ENCODE measurements at regions not wholly inside any gene's neighbourhood (a gene's known extent, or its start where the extent isn't known, plus 50 kb on each side); places are given as distances from the start of the nearest gene placed in this dataset.

DNA sequence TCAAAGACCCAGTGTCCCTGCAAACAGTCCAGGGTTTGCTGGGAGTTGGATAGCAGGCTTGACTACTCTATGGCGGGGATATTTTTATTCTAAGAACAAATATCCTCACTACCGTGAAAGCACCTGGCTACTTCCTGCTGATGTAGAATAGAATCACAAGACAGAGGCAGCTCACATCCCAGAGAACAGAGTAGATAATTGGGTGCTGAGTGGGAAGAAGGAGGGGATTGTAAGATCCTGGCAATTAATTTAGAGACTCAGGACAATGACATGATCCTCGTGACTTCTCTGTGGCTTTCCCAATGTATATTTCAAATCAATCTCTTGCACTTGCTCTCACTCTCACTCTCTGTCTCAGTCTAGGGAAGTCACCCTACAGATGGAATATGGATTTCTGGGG is 341.9 kb upstream of the DCC start:
- no peak overlapping the region for H3K56ac ChIP-seq (replicated peaks; ENCODE audit: insufficient read length, low read depth, low read length)
- H2BK12ac ChIP-seq (ENCODE audit: low read depth, low read length): no peak overlapping the region
- H3K79me2 ChIP-seq (ENCODE audit: control insufficient read depth in 1 of 2, insufficient read depth in 2 of 2, low read length in 2 of 2): no peaks in the 10 kb centered on the region
- H3K4me1 ChIP-seq (replicated peaks in 1 of 4; ENCODE audit: control insufficient read depth in 3 of 4, insufficient read depth in 4 of 4, low read length in 3 of 4): peaks cover 0 to 3% (median 0%) of the 10 kb centered on the region in 4 experiments; a peak in 1 of 7 replicates
- no peak overlapping the region for H3K9ac ChIP-seq (replicated peaks in 1 of 4; ENCODE audit: extremely low read depth in 1 of 4, low read depth in 3 of 4, low read length in 3 of 4)
- 93% methylated on average over 3 of the region's 3 CpGs; no CpG with 5 or more reads in 1 of the 2 experiments for WGBS, 2 experiments (ENCODE audit: extremely low coverage in 1 of 2, insufficient coverage in 1 of 2, insufficient read length in 1 of 2, insufficient replicate concordance in 2 of 2, low coverage in 1 of 2, low lambda C conversion rate in 2 of 2, missing lambda C conversion rate in 1 of 2)
- no peak overlapping the region for H4K5ac ChIP-seq (ENCODE audit: insufficient read length, low read depth, low read length)
- no peak overlapping the region for H3K4ac ChIP-seq (replicated peaks; ENCODE audit: insufficient read length, low read depth, low read length)
- H3K36me3 ChIP-seq (ENCODE audit: control insufficient read depth in 2 of 4, insufficient read depth in 4 of 4, low read length in 3 of 4): no peaks in the 10 kb centered on the region
- ChIA-PET CTCF (ENCODE audit: partially characterized antibody) (no interaction called here), POLR2A (ENCODE audit: partially characterized antibody) (no interaction called here)
- no peak overlapping the region for H3K14ac ChIP-seq (ENCODE audit: insufficient read length)
- no peaks in the 10 kb centered on the region for H3K79me1 ChIP-seq (ENCODE audit: low read depth, low read length)
- no peak overlapping the region for H3K4me3 ChIP-seq (ENCODE audit: extremely low read depth in 1 of 4, insufficient read depth in 2 of 4, low read depth in 3 of 4, low read length in 4 of 4)
- no peak overlapping the region for H2AK5ac ChIP-seq (ENCODE audit: low read depth, low read length)
- H3K23me2 ChIP-seq (ENCODE audit: low read depth, low read length): no peaks in the 10 kb centered on the region
- no peaks in the 10 kb centered on the region for H3K27me3 ChIP-seq (replicated peaks in 1 of 4; ENCODE audit: control insufficient read depth in 3 of 4, extremely low read depth in 1 of 4, insufficient read depth in 3 of 4, low read length in 3 of 4)
- H3K23ac ChIP-seq (ENCODE audit: insufficient read length): no peak overlapping the region
- H3K9me3 ChIP-seq (ENCODE audit: insufficient read depth in 2 of 2, low read depth in 1 of 2, low read length in 1 of 2): no peaks in the 10 kb centered on the region
- no peak overlapping the region for H4K91ac ChIP-seq (replicated peaks; ENCODE audit: insufficient read length, low read length)
- H3K27ac ChIP-seq (ENCODE audit: low read depth, low read length): no peak overlapping the region
- DNase-seq (ENCODE audit: low read depth in 1 of 2, low spot score in 2 of 2) (no peak), FAIRE-seq (no peak)
- H4K20me1 ChIP-seq (replicated peaks in 1 of 2; ENCODE audit: control insufficient read depth in 1 of 2, insufficient read depth in 2 of 2, low read length in 2 of 2): no peaks in the 10 kb centered on the region
- H2BK20ac ChIP-seq (ENCODE audit: low read length): no peak overlapping the region
- H3K18ac ChIP-seq (ENCODE audit: extremely low read depth, low read length): no peak overlapping the region
- H3K4me2 ChIP-seq (ENCODE audit: insufficient read depth in 1 of 2, low read depth in 2 of 2, low read length in 2 of 2): no peak overlapping the region
- no peak overlapping the region for H2BK15ac ChIP-seq (ENCODE audit: low read length)
- H2BK120ac ChIP-seq (replicated peaks; ENCODE audit: low read depth, low read length): no peak overlapping the region
- no peak overlapping the region for H4K8ac ChIP-seq (ENCODE audit: extremely low read depth, insufficient read depth, low read length)
- no peak overlapping the region for H2BK5ac ChIP-seq (ENCODE audit: low read depth, low read length)
- no peak overlapping the region; the same call in 1 of the 2 replicates for H2AFZ ChIP-seq (ENCODE audit: low read length)
- no peak for TF ChIP-seq KDM1A (IDR thresholded peaks at IDR 0.05; ENCODE audit: borderline replicate concordance, low read length)
- no peak for TF ChIP-seq POLR2A (IDR thresholded peaks at IDR 0.05; ENCODE audit: control extremely low read depth in 1 of 2, low read depth in 2 of 2, low read length in 2 of 2)
- TF ChIP-seq TEAD4 (IDR thresholded peaks at IDR 0.05; ENCODE audit: low read depth, low read length): no peak
- TF ChIP-seq, protein P1, sequence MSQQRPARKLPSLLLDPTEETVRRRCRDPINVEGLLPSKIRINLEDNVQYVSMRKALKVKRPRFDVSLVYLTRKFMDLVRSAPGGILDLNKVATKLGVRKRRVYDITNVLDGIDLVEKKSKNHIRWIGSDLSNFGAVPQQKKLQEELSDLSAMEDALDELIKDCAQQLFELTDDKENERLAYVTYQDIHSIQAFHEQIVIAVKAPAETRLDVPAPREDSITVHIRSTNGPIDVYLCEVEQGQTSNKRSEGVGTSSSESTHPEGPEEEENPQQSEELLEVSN (IDR thresholded peaks at IDR 0.05): no peak
- no peak for TF ChIP-seq HDAC6 (IDR thresholded peaks at IDR 0.05; ENCODE audit: low read depth, low read length)
- no peak for TF ChIP-seq SP1 (IDR thresholded peaks at IDR 0.05; ENCODE audit: low read depth, low read length)
- TF ChIP-seq SUZ12 (IDR thresholded peaks at IDR 0.05; ENCODE audit: low read length): no peak
- no peak for TF ChIP-seq ASH2L (IDR thresholded peaks at IDR 0.05; ENCODE audit: low read length)
- TF ChIP-seq TAF1 (IDR thresholded peaks at IDR 0.05; ENCODE audit: low read depth, low read length): no peak
- no peak for TF ChIP-seq ZNF274 (IDR thresholded peaks at IDR 0.05; ENCODE audit: borderline replicate concordance, extremely low read depth, low read length)
- no peak for TF ChIP-seq YY1 (IDR thresholded peaks at IDR 0.05; ENCODE audit: low read depth, low read length)
- TF ChIP-seq CBX5 (IDR thresholded peaks at IDR 0.05; ENCODE audit: low read depth, low read length): no peak
- TF ChIP-seq SRF (IDR thresholded peaks at IDR 0.05; ENCODE audit: low read depth, low read length): no peak
- no peak for TF ChIP-seq RXRA (IDR thresholded peaks at IDR 0.05; ENCODE audit: insufficient read depth, low read depth, low read length)
- TF ChIP-seq BCL11A (IDR thresholded peaks at IDR 0.05; ENCODE audit: low read depth in 2 of 2, low read length in 2 of 2): no peak
- TF ChIP-seq MAFK (IDR thresholded peaks at IDR 0.05; ENCODE audit: low read depth, low read length): no peak
- no peak for TF ChIP-seq FOSL1 (IDR thresholded peaks at IDR 0.05; ENCODE audit: insufficient read depth, low read depth, low read length)
